Bronchial epithelial cell (primary cell): ENCODE measurements at regions not wholly inside any gene's neighbourhood (a gene's known extent, or its start where the extent isn't known, plus 50 kb on each side); places are given as distances from the start of the nearest gene placed in this dataset.

Source experiments
- DNase-seq: peaks from one replicate; pipeline ENCODE4 v3.0.0-alpha.2; 2010; ENCODE audit warnings: low read depth
- FAIRE-seq: peaks from 2 replicates; lab custom pipeline; 2011; peaks lifted over from hg19 to GRCh38; lab: Jason Lieb, UNC
- H3K27me3 ChIP-seq: 2 replicates; pipeline ENCODE4 v1.5.1; 2011; ENCODE audit warnings: low read length; ENCODE audit not compliant: control insufficient read depth, insufficient read depth
- H3K36me3 ChIP-seq: 2 replicates; pipeline ENCODE4 v1.5.1; 2011; ENCODE audit warnings: low read length; ENCODE audit not compliant: control insufficient read depth, insufficient read depth
- H3K4me3 ChIP-seq: 2 replicates; pipeline ENCODE4 v1.5.1; 2011; ENCODE audit warnings: mild to moderate bottlenecking, low read depth, low read length, control low read depth
- CTCF ChIP-seq: IDR thresholded peaks from 2 replicates; pipeline ENCODE4 v1.5.1; 2011; ENCODE audit warnings: mild to moderate bottlenecking, moderate library complexity, low read length, control low read depth, inconsistent platforms; ENCODE audit not compliant: insufficient read depth, severe bottlenecking

- FAIRE-seq = no peak
- no peak for DNase-seq
- Histone ChIP-seq H3K36me3 (no peaks in the 10 kb centered on the region), H3K27me3 (no peaks in the 10 kb centered on the region), H3K4me3 (no peak overlapping the region)
- TF ChIP-seq CTCF = no peak
Measured at GRCh38 chr3:88947013-88947412, 160.4 kb upstream of the EPHA3 start.

- no peak for TF ChIP-seq CTCF
- no peak for FAIRE-seq
- no peak for DNase-seq
Measured at GRCh38 chr3:88954853-88955252, 152.6 kb upstream of the EPHA3 start.

DNA sequence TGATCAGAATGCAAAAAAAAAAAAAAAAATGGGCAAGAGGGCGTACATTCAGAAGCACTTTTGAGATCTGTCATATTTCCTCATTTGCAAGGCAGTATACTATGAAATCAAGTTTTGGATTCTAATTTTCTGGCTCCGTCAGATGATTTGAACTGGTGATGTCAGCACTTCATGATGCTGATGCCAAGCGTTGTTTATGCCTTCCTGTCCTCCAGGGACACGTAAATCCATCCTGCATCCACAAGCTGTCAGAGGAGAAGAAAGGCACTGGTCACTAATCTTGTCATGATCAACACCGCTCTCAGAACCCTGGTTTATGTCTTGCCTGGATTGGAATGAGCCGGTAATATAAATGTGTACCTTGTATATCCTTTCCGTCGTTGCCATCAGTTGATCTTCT is 152.1 kb upstream of the EPHA3 start:
- FAIRE-seq = no peak
- no peak for DNase-seq
- TF ChIP-seq CTCF = no peak
- Histone ChIP-seq H3K4me3 (no peak overlapping the region), H3K27me3 (no peaks in the 10 kb centered on the region), H3K36me3 (no peaks in the 10 kb centered on the region)

More at GRCh38 chr3:88954853-88955252, 152.6 kb upstream of the EPHA3 start:
- Histone ChIP-seq H3K27me3 (no peaks in the 10 kb centered on the region), H3K4me3 (no peak overlapping the region), H3K36me3 (no peaks in the 10 kb centered on the region)

DNA sequence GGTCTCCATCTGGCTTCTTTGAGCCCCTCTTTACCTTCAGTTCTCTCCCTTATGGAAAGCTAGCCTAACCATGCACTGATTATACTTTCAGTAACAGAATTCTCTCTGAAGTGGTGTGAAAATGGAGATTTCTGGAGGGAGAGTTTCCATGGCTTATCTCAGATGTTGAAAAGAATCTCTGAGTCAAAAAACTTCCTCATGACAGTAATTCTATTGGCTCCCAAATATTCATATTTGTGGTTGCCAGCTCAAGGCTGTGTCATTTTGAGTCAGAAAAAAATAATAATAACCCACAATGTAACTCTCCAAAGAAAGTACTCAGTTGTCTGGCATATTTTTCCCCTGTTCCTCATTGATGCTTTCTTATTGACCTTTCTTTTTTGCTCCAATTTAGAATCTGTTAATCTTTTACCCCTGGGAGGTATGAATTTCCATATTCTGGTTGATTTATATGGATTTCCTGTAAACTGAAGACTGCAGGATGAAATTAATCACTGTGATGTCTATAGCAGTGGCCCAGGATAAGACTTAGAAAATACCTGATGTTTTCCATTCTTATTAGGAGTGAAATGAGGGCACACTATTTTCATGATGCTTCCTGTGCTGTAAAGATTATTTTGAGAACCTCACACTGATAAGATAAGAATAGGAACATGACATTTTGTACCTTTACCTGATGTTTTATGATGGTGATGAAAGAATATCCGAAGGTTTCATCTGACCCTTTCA is 149.5 kb upstream of the EPHA3 start:
- Histone ChIP-seq H3K36me3 (no peaks in the 10 kb centered on the region), H3K27me3 (no peaks in the 10 kb centered on the region), H3K4me3 (no peak overlapping the region)
- FAIRE-seq = no peak
- peak; percentile 84 for DNase-seq
- TF ChIP-seq CTCF = no peak

DNA sequence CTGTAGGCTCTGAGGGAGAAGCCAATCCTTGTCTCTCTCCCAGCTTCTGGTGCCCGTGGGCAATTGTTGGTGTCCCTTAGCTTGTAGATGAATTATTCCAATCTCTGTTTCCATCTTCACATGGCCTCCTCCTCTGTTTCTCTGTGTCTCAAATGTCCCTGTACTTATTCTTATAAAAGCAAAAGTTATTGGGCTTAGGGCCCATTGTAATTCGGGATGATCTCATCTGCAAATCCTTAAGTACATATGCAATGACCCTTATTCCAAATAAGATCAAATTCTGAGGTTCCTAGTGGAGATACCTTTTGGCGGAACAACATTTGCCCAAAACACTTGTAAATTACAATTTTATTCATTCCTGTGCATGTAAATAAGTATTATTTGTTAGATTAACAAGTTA is 147.4 kb upstream of the EPHA3 start:
- FAIRE-seq (no peak), DNase-seq (no peak)
- Histone ChIP-seq H3K36me3 (no peaks in the 10 kb centered on the region), H3K27me3 (no peaks in the 10 kb centered on the region), H3K4me3 (no peak overlapping the region)
- TF ChIP-seq CTCF = no peak

- Histone ChIP-seq H3K27me3 (no peaks in the 10 kb centered on the region), H3K4me3 (no peak overlapping the region), H3K36me3 (no peaks in the 10 kb centered on the region)
- DNase-seq (no peak), FAIRE-seq (no peak)
- no peak for TF ChIP-seq CTCF
Measured at GRCh38 chr3:88963003-88963402, 144.4 kb upstream of the EPHA3 start.
